ENCODE measurements at regions not wholly inside any gene's neighbourhood (a gene's known extent, or its start where the extent isn't known, plus 50 kb on each side); places are given as distances from the start of the nearest gene placed in this dataset.

- intact Hi-C loops (cut with DNase I), result no loop called here
- Histone ChIP-seq H3K4me1 (no peaks in the 10 kb centered on the region), H3K9me3 (no peaks in the 10 kb centered on the region), H3K4me3 (no peak overlapping the region), H3K27ac (no peak overlapping the region), H3K27me3 (no peaks in the 10 kb centered on the region), H3K36me3 (no peaks in the 10 kb centered on the region)
- no peak for TF ChIP-seq CTCF (IDR thresholded peaks at IDR 0.05)
- ATAC-seq, result no peak
- DNase-seq, result no peak
Measured at GRCh38 chr18:25445430-25445829, 93.5 kb upstream of the ZNF521 start.

- DNase-seq (no peak), ATAC-seq (no peak)
- H3K9me3 ChIP-seq, result no peaks in the 10 kb centered on the region
- intact Hi-C loops (cut with DNase I), result no loop called here
- H3K27me3 ChIP-seq, result no peaks in the 10 kb centered on the region
- H3K36me3 ChIP-seq, result no peaks in the 10 kb centered on the region
- H3K27ac ChIP-seq, result no peak overlapping the region
- TF ChIP-seq CTCF (IDR thresholded peaks at IDR 0.05), result no peak
- H3K4me3 ChIP-seq, result no peak overlapping the region
- H3K4me1 ChIP-seq, result no peaks in the 10 kb centered on the region
Measured at GRCh38 chr18:25443776-25444175, 91.8 kb upstream of the ZNF521 start.

GRCh38 chr18:25435149-25435782 is 83.3 kb upstream of the ZNF521 start:
- TF ChIP-seq CTCF (IDR thresholded peaks at IDR 0.05), result no peak
- no peaks in the 10 kb centered on the region for H3K4me1 ChIP-seq
- intact Hi-C loops (cut with DNase I), result no loop called here
- no peaks in the 10 kb centered on the region for H3K36me3 ChIP-seq
- H3K9me3 ChIP-seq, result no peaks in the 10 kb centered on the region
- no peak for ATAC-seq
- no peaks in the 10 kb centered on the region for H3K27me3 ChIP-seq
- H3K27ac ChIP-seq, result no peak overlapping the region
- H3K4me3 ChIP-seq, result no peak overlapping the region
- DNase-seq, result no peak

- H3K27ac ChIP-seq, result no peak overlapping the region
- ATAC-seq, result no peak
- TF ChIP-seq CTCF (IDR thresholded peaks at IDR 0.05), result no peak
- H3K36me3 ChIP-seq, result no peaks in the 10 kb centered on the region
- DNase-seq, result no peak
- no peaks in the 10 kb centered on the region for H3K4me1 ChIP-seq
- no peaks in the 10 kb centered on the region for H3K9me3 ChIP-seq
- intact Hi-C loops (cut with DNase I), result no loop called here
- no peaks in the 10 kb centered on the region for H3K27me3 ChIP-seq
- no peak overlapping the region for H3K4me3 ChIP-seq
Measured at GRCh38 chr18:25434745-25435144, 82.8 kb upstream of the ZNF521 start.

GRCh38 chr18:25433590-25433989 is 81.6 kb upstream of the ZNF521 start:
- ATAC-seq, result no peak
- no peak for DNase-seq
- Histone ChIP-seq H3K4me1 (no peaks in the 10 kb centered on the region), H3K27me3 (no peaks in the 10 kb centered on the region), H3K36me3 (no peaks in the 10 kb centered on the region), H3K9me3 (no peaks in the 10 kb centered on the region), H3K27ac (no peak overlapping the region), H3K4me3 (no peak overlapping the region)
- intact Hi-C loops (cut with DNase I), result no loop called here
- no peak for TF ChIP-seq CTCF (IDR thresholded peaks at IDR 0.05)

GRCh38 chr18:25425024-25425423 is 73.1 kb upstream of the ZNF521 start:
- H3K27me3 ChIP-seq, result no peaks in the 10 kb centered on the region

More at GRCh38 chr18:25425024-25425423, 73.1 kb upstream of the ZNF521 start:
- ATAC-seq (no peak), DNase-seq (no peak)
- Histone ChIP-seq H3K4me3 (no peak overlapping the region), H3K4me1 (no peaks in the 10 kb centered on the region), H3K36me3 (no peaks in the 10 kb centered on the region), H3K27ac (no peak overlapping the region), H3K9me3 (no peaks in the 10 kb centered on the region)
- intact Hi-C loops (cut with DNase I), result no loop called here
- no peak for TF ChIP-seq CTCF (IDR thresholded peaks at IDR 0.05)

Measured in upper lobe of right lung (tissue), 1 donor.